GM21737 (cell line): ENCODE measurements at regions not wholly inside any gene's neighbourhood (a gene's known extent, or its start where the extent isn't known, plus 50 kb on each side); places are given as distances from the start of the nearest gene placed in this dataset.

ENCODE experiments used
- ATAC-seq: cut with Tn5 transposase; IDR thresholded peaks from one replicate; pipeline ENCODE4 v1.9.1; 2021; ENCODE audit warnings: mild to moderate bottlenecking, moderate library complexity; ENCODE audit not compliant: unreplicated experiment

DNA sequence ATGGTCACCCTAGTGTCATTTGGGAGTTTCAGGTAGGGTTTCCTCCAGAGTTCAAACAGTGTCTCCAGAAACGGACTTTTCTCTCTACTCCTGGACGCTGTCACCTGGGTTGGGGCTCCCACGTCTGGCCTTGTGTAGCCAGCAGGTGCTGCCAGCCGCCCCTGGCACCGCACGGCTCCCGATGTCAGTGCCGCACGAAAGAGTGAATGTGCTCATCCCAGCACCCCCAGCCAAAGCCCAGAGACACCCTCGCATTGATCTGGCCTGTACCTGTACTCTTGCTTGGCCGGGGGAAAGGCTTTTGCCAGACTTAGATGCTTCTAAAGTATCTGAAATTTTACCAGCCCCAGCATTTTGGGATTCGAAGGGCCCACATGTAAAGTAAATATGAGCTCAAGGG is 351.9 kb downstream of the C16orf95 start:
- no peak for ATAC-seq

DNA sequence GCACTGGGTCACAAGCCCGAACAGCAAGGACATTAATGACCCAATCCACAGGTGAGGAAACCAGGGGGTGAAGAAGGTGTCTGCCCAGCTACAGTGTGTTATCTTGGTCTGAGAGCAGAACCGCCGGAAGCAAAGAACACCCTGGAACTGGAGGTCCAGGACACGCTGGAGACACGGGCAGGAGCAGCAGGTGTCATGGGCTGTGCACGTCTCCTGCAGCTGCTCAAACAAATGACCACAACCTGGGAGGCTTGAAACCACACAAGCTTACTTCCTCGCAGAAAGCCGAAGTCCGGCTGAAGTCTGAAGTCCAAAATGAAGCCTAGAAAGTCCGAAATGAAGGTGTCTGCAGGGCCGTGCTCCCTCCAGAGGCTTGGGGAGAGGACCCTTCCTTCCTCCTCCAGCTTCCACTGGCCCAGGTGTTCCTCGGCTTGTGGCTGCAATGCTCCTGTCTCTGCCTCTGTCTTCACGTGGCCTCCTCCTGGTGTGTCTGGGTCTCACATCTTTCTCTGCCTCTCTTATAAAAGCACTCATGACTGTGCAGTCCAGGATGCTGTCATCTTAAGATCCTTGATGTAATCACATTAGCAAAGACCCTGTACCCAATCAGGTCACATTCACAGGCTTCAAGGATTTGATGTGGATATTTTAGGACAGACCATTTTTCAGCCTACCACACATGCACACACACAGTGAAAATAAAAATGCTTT is 351.2 kb downstream of the C16orf95 start:
- ATAC-seq = no peak

DNA sequence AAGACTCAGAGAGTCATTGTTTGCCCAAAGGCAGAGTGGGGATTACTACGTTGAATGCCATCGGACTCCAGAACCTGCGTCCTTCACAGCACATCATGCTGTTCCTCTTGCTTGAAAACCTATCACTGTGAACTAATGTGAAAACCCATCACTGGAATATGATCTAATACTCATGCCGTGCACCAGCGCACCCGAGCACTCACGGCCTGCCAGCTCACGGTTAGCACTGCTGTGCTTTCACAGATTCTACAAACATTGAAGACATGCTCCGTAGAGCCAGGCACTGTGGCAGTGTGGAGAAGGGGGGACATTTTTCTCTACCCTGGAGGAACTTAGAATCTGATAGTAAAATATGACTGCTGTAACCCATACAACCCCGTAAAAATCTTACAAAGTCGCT is 350.4 kb downstream of the C16orf95 start:
- no peak for ATAC-seq

DNA sequence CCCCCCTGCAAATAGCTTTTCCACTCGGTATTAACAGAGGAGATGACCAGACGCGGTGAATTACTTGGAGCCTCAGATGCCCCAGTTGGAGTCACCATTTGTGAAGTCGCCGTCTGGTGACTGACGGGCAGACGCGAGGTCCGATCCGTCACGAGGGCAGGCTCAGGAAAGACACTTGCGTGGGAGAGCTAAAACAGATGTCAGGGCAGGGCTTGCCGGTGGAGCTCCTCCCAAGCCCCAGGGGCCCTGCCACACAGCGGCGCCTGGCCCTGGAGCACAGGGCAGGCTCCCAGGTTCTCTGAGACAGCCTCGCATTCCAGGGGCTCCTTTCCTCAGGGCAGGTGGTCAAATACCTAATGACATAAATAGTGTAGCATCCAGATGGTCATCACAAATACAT is 348.3 kb downstream of the C16orf95 start:
- no peak for ATAC-seq

DNA sequence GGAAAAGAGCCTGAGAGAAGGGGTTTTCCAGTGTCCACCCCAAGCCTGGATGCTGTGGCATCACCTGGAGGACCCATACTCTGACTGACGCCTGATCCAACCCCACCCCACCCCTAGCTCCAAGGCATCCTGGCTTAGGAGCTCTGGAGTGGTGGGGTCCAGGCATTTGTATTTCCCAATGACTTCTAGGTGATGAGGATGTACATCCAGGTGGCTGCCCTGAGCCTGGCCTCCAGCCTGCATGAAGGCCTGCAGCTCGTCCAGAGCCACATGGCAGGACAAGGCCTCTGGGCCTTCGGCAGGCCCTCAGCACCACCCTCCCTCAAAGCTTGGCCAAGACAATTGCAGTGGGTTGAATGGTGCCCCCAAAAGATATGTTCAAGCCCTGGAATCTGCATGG is 347.5 kb downstream of the C16orf95 start:
- no peak for ATAC-seq

DNA sequence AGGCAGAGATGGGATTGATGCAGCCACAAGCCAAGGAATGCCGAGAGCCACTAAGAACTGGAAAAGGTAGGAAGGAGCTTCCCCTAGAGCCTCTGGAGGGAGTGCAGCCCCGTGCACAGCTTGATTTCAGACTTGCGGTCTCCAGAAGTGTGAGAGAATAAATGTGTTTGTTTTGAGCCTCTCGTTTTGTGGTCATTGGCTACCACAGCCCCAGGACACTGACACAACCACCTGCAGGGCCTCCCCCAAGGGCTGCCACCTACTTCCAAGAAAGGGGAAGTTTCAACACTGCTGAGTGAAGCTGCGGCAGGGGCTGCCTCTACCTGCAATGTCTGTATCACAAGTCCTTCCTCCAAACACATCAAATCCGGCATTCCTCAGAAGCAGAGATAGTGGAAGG is 346.9 kb downstream of the C16orf95 start:
- no peak for ATAC-seq

DNA sequence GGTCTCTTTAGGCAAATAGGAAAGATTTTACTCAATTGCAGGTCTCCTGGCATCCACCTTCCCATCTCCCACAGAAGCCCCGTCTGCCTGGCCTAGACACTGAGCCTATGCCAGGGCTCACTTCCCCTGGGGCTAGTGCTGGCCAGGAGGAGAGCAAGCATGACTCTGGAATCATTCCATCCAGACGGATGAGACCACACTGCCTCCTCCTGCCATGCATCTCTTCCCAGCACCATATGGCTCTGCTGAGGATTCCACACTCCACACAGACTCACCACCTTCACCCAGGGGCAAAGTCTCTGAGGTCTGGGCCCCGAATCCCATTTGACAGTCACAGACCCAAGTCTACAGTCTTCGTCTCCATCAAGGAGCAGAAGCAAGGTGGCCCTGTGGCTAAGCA is 346.5 kb downstream of the C16orf95 start:
- no peak for ATAC-seq

DNA sequence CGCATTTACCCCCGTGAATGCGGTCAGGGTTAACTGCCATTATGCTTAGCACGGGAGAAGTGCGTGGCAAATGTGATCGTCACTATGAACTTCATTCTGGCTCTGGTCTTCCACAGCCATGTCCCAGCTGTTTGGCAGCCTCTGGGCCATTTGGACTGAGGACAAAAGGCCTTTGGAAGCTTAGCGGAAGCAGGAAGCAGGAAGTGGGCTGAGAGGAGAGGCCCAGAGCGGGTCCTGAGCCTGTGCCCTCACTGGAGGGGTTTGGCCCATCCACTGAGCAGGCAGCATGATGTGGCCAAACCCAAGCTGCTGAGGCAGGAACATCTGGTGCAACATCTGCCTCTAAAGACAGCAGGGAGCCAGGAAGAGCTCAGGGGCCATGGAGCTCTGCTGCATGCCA is 345.9 kb downstream of the C16orf95 start:
- ATAC-seq = no peak

DNA sequence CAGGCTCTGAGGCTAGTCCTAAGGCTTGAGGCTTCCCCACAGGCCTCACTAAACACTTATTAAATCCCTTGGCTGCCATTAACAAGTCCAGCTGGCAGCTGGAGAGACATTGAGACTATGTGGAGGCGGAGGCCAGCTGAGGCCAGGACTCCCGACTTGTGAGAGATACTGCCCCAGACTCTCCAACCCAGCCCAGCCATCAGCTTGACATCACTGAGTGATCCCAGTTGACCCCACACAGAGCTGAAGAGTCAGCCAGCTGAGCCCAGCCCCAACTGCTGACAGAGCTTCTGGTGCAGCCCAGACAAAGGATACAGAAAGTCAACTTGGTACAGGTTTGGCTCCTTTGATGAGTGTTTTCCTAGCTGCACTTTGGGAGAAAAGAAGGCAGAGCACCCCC is 343.1 kb downstream of the C16orf95 start:
- no peak for ATAC-seq

DNA sequence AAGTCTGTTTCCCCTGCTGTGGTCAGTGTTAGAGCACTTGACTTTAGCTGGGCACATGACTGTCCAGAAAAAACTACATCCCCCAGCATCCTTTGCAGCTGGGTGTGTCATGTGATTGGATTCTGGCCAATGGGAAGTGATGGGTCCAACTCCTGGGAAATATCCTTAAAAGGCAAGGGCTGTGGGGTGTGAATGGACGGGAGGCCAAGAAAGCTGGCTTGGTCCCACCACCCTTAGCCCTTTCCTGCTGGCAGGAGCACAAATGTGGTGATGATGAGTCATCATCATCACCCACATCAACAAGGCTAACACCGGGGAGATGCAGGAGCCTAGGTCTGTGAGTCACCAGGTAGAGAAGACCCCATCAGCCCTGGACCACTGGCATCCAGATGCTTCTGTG is 341.7 kb downstream of the C16orf95 start:
- ATAC-seq = no peak

DNA sequence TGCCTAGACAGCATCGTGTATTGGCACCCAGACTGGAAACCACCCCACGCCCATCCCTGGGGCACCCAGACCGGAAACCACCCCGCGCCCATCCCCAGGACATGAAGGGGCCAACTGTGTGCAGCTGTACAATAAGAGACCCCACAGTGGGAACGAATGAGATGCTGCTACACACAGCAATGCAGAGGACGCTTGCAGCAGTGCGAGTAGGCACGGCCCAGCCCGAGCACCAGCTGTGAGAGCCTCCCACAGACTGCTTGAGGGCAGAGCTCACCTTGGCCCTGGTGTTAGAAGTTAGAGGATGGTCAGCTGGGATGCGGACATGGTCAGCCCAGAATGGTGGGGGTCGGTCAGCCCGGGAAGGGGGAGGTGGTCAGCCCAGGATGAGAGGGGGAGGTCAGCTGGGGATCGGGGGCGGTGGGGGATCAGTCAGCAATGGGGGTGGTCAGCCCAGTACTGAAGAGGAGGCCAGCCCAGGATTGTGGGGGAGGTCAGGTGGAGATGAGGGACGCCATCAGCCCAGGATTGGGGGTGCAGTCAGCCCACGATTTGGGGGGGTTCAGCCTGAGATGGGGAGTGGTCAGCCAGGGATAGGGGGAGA is 340.0 kb downstream of the C16orf95 start:
- ATAC-seq = no peak

DNA sequence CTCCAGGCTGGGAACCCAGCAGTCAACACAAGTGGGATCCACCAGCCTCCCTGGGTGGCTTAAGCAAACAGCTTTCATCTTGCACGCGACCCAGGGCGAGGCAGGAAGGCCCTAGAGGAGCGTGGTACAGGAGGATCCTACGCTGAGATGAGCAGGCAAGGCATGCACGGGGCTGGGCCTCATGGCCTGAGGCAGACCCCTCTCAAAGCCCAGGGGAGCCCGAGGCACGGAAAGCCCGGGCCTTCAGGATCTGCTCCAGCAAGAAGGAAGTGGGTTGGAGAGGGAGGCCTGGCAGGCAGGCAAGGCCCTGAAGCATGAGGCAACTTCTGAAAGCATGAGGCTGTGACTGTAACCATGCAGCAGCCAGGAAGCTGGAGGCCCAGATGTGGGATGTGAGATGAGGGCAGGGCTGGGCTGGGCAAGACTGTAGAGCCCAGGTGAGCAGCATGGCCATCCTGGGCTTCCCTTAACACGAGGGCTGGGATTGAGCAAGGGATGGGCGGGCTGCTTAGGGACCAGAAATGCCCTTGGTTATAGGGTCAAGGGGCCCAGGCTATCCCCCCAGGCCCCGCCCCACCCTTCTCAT is 338.7 kb downstream of the C16orf95 start:
- no peak for ATAC-seq

DNA sequence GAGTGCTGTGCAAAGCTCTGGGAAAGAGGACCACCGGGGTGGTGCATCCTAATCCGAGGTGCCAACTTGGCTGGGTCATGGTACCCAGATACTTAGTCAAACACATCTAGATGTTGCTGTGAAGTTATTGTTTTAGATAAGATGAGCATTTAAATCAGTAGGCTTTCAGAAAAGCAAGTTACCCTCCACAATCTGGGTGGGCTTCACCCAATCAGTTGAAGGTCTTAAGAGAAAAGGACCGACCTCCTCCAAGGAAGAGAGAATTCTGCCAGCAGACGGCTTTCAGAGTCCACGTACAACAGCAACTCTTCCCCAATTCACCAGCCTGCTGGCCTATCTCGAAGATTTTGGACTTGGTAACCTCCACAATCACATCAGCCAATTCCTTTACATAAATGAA is 338.1 kb downstream of the C16orf95 start:
- ATAC-seq = no peak

DNA sequence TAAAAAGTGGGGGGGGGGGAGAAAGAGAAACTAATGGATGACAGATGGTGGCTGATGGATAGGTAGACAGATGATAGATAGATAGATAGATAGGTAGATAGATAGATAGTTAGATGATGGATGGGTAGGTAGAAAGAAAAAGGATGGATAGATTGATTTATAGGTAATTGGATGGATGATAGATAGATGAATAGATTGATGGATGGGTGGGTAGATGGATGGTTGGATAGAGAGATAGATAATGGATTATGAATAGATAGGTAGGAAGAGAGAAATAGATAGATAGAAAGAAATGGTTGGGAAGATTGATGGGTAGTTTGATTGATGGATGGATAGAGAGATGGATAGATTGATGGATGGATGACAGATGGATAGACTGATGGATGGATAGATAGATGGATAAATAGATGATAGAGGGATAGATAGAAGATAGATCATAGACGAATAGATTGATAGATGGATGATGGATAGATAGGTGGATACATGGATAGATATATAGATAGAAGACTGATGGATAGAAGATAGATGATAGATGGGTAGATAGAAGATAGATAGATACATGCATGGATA is 337.1 kb downstream of the C16orf95 start:
- no peak for ATAC-seq

DNA sequence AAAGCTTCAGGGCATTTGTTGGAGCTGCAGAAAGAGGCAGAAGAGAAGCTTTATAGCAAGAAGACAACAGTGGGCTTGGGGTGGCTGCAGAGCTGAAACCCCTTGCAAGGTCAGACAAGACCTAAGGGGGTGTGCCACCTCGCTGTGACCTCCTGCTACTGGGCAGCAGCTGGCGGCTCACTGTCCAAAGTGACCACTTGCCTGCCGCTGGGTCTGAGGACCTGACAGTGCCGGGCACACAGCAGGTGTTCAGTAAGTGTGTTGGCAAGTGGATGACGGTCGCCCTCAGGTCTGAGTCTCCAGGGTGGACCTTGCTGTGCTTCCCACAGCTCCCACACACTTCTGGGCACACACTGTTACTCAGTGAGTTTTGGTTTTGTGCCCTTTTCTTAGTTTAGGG is 336.5 kb downstream of the C16orf95 start:
- no peak for ATAC-seq

DNA sequence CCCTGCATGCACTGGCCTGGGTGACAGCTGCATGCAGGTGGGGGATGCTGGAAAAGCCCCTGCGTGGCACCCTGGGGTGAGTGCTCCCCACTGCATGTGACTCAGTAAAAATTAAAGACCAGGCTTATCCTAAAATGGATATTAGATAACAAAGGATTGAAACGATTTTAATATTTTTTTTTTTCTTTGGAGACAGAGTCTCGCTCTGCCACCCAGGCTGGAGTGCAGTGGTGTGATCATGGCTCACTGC is 334.9 kb downstream of the C16orf95 start:
- ATAC-seq = no peak

DNA sequence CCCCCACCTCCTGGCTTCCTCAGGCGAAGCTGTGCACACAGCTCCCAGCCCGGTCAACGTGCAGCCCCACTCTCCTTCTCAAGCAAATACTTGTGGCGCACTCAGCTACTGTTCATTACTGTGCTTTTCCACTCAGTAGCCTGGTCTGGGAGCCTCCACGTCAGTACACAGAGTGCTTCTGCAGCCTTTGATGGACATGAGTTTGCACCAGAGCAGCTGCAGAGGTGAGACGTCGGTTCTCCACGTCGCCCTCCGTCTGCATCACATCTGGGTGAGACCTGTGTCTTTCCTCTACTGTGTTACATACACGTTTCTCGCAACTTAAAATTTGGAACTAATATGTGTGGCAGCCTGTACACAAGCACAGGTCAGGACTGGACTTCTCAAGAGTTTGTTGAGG is 334.3 kb downstream of the C16orf95 start:
- no peak for ATAC-seq

DNA sequence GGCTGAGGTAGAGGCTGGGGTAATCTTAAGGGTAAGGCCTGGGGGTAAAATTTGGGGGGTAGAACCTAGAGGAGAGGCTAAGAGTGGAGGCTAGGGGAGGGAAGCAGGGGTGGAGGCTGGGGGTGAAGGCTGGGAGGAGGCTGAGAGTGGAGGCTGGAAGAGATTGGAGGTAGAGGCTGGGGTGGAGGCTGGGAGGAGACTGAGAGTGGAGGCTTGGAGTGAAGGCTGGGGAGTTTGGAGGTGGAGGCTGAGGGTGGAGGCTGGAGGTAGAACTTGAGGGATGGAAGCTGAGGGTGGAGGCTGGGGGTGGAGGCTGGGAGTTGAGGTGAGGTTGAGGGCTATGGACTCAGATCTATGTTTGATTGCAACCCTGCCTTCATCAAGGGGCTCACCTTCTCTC is 333.6 kb downstream of the C16orf95 start:
- ATAC-seq = no peak

DNA sequence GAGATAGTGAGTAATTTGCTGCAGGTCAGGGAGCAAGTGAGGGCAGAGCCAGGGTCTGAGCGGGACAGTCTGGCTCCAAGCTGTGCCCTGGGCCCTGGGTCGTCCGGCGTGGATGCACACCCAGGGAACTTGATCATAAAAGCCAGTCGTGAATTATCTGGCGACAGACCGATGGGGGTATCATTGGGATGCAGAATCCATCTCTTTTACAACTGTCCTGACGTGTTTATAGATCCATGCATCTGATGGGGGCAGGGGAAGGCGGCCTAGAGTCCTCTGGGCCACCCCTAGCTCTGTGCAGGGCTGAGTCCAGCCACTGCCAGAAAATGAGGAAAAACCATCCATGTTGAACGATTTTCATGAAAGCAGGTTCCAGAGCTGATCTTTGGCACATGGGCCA is 332.8 kb downstream of the C16orf95 start:
- no peak for ATAC-seq

DNA sequence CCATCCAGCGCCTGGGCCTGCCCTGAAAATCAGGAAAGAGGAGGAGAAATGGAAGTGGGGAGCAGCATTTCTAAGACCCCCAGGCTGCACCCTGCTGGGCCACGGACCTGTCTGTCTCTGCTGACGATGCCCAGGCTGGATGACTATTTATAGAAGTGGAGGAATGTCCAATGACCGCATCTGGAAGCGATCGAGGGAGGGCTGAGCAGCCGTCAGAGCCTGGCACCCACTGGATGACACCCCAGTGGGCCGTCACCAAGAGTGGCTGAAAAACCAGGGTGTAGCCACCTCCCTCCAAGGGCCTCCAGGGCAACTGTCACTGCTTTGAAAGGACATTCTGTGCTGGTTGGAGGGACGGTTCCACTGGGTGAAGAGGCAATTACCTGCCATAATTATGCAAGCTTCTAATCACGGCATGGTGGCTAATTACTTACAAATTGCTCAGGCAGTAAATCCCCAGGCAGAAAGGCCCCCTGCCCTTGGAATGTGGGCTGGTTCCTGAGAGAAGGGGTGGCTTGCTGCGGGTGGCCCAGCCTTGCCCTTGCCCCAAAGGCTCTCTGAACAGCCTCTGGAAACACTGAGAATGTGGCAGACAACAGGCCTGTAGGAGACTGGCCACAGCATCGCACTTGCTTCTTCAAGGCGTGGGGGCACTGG is 332.1 kb downstream of the C16orf95 start:
- ATAC-seq = no peak

DNA sequence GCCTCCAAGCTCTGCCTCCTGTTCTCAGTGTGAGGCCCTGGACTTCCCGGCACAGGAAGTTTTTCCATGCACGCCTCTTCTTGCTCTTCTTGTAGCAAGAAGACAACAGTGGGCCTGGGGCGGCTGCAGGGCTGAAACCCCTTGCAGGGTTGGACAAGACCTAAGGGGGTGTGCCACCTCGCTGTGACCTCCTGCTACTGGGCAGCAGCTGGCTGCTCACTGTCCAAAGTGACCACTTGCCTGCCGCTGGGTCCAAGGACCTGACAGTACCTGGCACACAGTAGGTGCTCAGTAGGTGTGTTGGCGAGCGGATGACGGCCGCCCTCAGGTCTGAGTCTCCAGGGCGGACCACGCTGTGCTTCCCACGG is 331.6 kb downstream of the C16orf95 start:
- ATAC-seq = no peak

DNA sequence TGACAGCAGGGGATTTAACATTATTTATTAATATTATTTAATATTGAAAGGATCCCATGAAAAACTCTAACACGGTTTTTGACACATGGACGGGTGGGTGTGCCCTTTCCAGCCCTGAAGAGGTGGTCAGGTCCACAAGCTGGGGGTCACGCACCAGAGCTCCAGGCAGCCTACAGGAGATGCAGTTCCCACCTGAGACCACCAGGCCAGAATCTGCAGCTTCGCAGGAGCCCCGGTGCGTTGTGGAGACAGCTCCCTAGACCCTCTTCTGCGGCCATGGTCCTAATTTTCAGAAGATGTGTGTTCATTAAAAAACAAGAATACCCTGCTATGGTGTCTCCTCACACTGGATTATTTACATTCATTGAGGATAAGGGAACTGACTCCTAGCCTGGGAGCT is 331.1 kb downstream of the C16orf95 start:
- no peak for ATAC-seq
